Gastrocnemius medialis (tissue), 4 donors: ENCODE measurements at regions not wholly inside any gene's neighbourhood (a gene's known extent, or its start where the extent isn't known, plus 50 kb on each side); places are given as distances from the start of the nearest gene placed in this dataset.

ENCODE experiments used
- CTCF ChIP-seq, 5 experiments: fragments of 450-650 bp in 3 of 5; fragments of 200-600 bp in 2 of 5; sonication (generic) in 2 of 5; IDR thresholded peaks in 4 of 5; conservative IDR thresholded peaks in 1 of 5; 1 replicate in 4 of 5; 2 replicates in 1 of 5; pipeline ENCODE4 v1.5.1; 2016 to 2019; ENCODE audit warnings: antibody characterized with exemption in 5 of 5, mild to moderate bottlenecking in 3 of 5, moderate library complexity in 3 of 5
- POLR2A ChIP-seq, 2 donors: fragments of 450-650 bp; IDR thresholded peaks; one replicate each; pipeline ENCODE4 v1.6.1; 2017; ENCODE audit warnings: antibody characterized with exemption in 2 of 2, mild to moderate bottlenecking in 2 of 2, moderate library complexity in 2 of 2

DNA sequence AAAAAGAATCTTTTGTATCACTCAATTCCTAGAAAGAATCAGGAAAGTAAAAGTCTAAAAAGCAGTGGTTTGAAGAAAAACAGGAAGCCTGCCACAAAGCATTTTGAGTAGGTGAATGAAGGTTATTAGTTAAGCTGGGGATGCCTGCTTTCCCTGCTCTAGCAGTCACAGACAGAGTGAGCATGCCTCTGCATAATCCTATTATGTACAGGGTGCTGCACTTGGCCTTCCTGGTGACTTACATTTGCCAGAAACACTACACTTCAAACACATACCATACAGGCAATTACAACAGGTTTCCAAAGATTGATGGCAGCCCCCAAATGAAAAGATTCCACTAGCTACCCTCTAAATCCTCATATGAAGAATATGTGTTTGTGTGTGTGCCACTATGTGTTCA is 130.8 kb downstream of the TPBG start:
- TF ChIP-seq POLR2A (IDR thresholded peaks at IDR 0.05): no peak
- TF ChIP-seq CTCF (IDR thresholded peaks at IDR 0.05 in 4 of 5, conservative IDR thresholded peaks at IDR 0.05 in 1 of 5): no peak
